IPS-20b (cell line): ENCODE measurements at regions not wholly inside any gene's neighbourhood (a gene's known extent, or its start where the extent isn't known, plus 50 kb on each side); places are given as distances from the start of the nearest gene placed in this dataset.
"Not testable (repeated sequence)": the region's sequence is repeated elsewhere in the genome, so short reads cannot be mapped to it uniquely, and the experiment has no call there.

Experiments used
- H3K27ac ChIP-seq: one replicate; pipeline ENCODE4 v1.5.1; 2013; ENCODE audit warnings: low read length
- H3K27me3 ChIP-seq: 2 replicates; pipeline ENCODE4 v1.6.1; 2013; ENCODE audit warnings: mild to moderate bottlenecking, low read length, inconsistent platforms; ENCODE audit not compliant: insufficient read depth
- H3K36me3 ChIP-seq: 2 replicates; pipeline ENCODE4 v1.6.1; 2013; ENCODE audit warnings: low read depth, mild to moderate bottlenecking, inconsistent platforms, low read length, moderate library complexity; ENCODE audit not compliant: insufficient read depth
- H3K4me1 ChIP-seq: 2 replicates; pipeline ENCODE4 v1.6.1; 2013; ENCODE audit warnings: mild to moderate bottlenecking, control low read depth, inconsistent platforms, low read length, moderate library complexity; ENCODE audit not compliant: insufficient read depth
- H3K4me3 ChIP-seq: 2 replicates; pipeline ENCODE4 v1.5.1; 2013; ENCODE audit warnings: mild to moderate bottlenecking, low read length, inconsistent platforms
- H3K9ac ChIP-seq: 2 replicates; pipeline ENCODE4 v1.6.1; 2013; ENCODE audit warnings: low read depth, mild to moderate bottlenecking, inconsistent platforms, low read length, moderate library complexity
- H3K9me3 ChIP-seq: 2 replicates; pipeline ENCODE4 v1.6.1; 2013; ENCODE audit warnings: mild to moderate bottlenecking, low read depth, low read length, inconsistent platforms; ENCODE audit not compliant: insufficient read depth

- Histone ChIP-seq H3K9ac (no peak overlapping the region), H3K27me3 (no peaks in the 10 kb centered on the region), H3K36me3 (no peaks in the 10 kb centered on the region), H3K27ac (no peak overlapping the region), H3K4me1 (no peaks in the 10 kb centered on the region), H3K4me3 (no peak overlapping the region), H3K9me3 (no peaks in the 10 kb centered on the region)
Measured at GRCh38 chr2:161068670-161069069, 91.6 kb upstream of the TANK start.

DNA sequence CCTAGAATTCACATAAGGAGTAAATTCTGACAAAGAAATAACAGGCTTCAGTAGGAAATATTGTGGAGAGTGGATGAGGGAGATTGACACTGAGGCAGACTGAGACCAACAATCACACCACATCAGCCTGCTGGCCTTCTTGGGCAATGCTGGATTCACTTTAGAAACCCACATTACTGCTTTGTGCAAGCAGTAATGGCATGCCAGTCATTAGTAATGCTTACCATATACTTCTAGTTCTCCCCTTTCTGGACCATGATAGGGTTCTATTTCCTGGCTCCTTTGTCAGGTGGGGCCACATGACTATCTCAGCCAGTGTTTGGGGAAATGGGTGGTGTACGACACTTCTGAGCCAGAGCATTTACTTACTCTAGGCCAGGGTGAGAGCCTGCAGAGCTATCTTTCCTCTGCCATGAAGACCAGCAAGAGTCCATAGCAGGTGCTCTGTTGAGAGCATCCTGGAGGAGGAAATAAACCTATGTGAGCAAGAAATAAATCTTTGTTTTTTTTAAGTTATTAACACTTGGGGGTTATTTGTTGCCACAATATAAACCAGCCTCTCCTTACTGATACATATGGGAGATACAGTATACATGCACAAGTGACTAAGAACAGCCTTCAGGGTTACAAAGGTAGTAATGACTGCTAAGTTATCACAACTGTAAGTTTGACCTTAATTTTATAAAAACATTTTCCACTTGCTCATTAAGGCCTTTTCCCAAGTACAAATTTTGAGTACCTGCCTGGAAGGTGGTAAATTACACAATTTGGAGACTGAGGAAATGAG, 89.3 kb upstream of the TANK start:
- H3K27ac ChIP-seq, result no peak overlapping the region
- H3K27me3 ChIP-seq, result no peaks in the 10 kb centered on the region
- H3K9ac ChIP-seq, result no peak overlapping the region
- H3K4me3 ChIP-seq, result no peak overlapping the region
- no peaks in the 10 kb centered on the region; the same call in 1 of the 2 replicates for H3K4me1 ChIP-seq
- no peaks in the 10 kb centered on the region for H3K9me3 ChIP-seq
- no peaks in the 10 kb centered on the region for H3K36me3 ChIP-seq

DNA sequence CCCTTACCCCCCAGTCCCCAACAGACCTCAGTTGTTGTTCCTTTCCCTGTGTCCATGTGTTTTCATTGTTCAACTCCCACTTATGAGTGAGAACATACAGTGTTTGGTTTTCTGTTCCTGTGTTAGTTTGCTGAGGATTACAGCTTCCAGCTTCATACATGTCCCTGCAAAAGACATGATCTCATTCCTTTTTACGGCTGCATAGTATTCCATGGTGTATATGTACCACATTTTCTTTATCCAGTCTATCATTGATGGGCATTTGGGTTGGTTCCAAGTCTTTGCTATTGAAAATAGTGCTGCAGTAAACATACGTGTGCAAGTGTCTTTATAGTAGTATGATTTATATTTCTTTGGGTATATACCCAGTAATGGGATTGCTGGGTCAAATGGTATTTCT, 87.8 kb upstream of the TANK start:
- H3K36me3 ChIP-seq, H3K4me1 ChIP-seq, H3K27ac ChIP-seq, H3K9ac ChIP-seq, H3K9me3 ChIP-seq, H3K27me3 ChIP-seq, H3K4me3 ChIP-seq: not testable (repeated sequence)

DNA sequence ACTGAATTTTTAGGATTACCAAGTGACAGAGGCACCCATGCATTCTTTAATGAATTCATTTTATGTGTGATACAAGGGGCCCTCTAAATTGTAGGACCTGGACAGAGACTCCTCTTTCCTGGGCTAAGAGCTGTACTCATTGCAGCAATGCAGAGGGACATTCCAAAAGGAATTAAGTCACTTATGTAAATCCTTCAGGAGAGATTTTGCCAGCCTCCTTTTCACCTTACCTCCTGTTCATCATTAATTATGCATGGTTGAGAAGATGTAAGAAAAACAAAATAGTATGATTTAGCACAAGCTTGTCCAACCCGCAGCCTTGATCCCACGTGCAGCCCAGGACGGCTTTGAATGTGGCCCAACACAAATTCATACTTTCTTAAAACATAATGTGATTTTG, 84.5 kb upstream of the TANK start:
- no peaks in the 10 kb centered on the region for H3K9me3 ChIP-seq
- no peaks in the 10 kb centered on the region for H3K36me3 ChIP-seq
- no peak overlapping the region for H3K27ac ChIP-seq
- no peaks in the 10 kb centered on the region for H3K27me3 ChIP-seq
- no peak overlapping the region for H3K4me3 ChIP-seq
- no peak overlapping the region for H3K9ac ChIP-seq
- peaks cover 9% of the 10 kb centered on the region for H3K4me1 ChIP-seq

DNA sequence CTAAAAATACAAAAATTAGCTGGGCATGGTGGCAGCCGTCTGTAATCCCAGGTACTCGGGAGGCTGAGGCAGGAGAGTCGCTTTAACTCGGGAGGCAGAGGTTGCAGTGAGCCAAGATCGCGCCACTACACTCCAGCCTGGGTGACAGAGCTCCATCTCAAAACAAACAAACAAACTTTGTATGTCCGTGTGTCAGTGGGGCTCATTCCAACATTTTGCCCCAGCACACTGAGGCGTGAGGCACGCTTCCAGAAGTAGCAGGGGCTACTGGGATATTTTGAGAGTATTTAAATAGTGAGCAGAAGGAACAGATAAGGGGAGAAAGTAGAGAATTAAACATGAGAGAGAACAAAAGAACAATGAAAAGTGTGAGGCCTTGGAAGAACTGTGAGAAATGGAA, 83.3 kb upstream of the TANK start:
- Histone ChIP-seq H3K27ac (no peak overlapping the region), H3K36me3 (no peaks in the 10 kb centered on the region), H3K27me3 (no peaks in the 10 kb centered on the region), H3K4me1 (peaks cover 9% of the 10 kb centered on the region), H3K9me3 (no peaks in the 10 kb centered on the region), H3K9ac (no peak overlapping the region), H3K4me3 (no peak overlapping the region)

GRCh38 chr2:161077367-161078210, 82.6 kb upstream of the TANK start:
- H3K27ac ChIP-seq, result no peak overlapping the region
- H3K27me3 ChIP-seq, result no peaks in the 10 kb centered on the region
- peaks cover 9% of the 10 kb centered on the region for H3K4me1 ChIP-seq
- no peaks in the 10 kb centered on the region for H3K9me3 ChIP-seq
- no peak overlapping the region for H3K4me3 ChIP-seq
- no peak overlapping the region for H3K9ac ChIP-seq
- H3K36me3 ChIP-seq, result no peaks in the 10 kb centered on the region

- no peaks in the 10 kb centered on the region for H3K36me3 ChIP-seq
- H3K4me3 ChIP-seq, result no peak overlapping the region
- no peaks in the 10 kb centered on the region for H3K27me3 ChIP-seq
- no peak overlapping the region for H3K27ac ChIP-seq
- no peaks in the 10 kb centered on the region for H3K9me3 ChIP-seq
- H3K4me1 ChIP-seq, result peaks cover 9% of the 10 kb centered on the region
- no peak overlapping the region for H3K9ac ChIP-seq
Measured at GRCh38 chr2:161078211-161078539, 82.1 kb upstream of the TANK start.

GRCh38 chr2:161085149-161085548, 75.1 kb upstream of the TANK start:
- H3K27me3 ChIP-seq, result no peaks in the 10 kb centered on the region
- no peak overlapping the region for H3K4me3 ChIP-seq
- H3K27ac ChIP-seq, result no peak overlapping the region
- H3K4me1 ChIP-seq, result no peaks in the 10 kb centered on the region
- no peaks in the 10 kb centered on the region for H3K9me3 ChIP-seq
- no peaks in the 10 kb centered on the region for H3K36me3 ChIP-seq
- H3K9ac ChIP-seq, result no peak overlapping the region

- H3K27ac ChIP-seq, result no peak overlapping the region
- no peaks in the 10 kb centered on the region for H3K9me3 ChIP-seq
- no peaks in the 10 kb centered on the region for H3K27me3 ChIP-seq
- H3K4me1 ChIP-seq, result no peaks in the 10 kb centered on the region
- no peaks in the 10 kb centered on the region for H3K36me3 ChIP-seq
- no peak overlapping the region for H3K4me3 ChIP-seq
- no peak overlapping the region for H3K9ac ChIP-seq
Measured at GRCh38 chr2:161088658-161089350, 71.4 kb upstream of the TANK start.

- Histone ChIP-seq H3K4me1 (no peaks in the 10 kb centered on the region), H3K4me3 (no peak overlapping the region), H3K27ac (no peak overlapping the region), H3K9me3 (no peaks in the 10 kb centered on the region), H3K36me3 (no peaks in the 10 kb centered on the region), H3K9ac (no peak overlapping the region), H3K27me3 (no peaks in the 10 kb centered on the region)
Measured at GRCh38 chr2:161090411-161090810, 69.8 kb upstream of the TANK start.

GRCh38 chr2:161095314-161095713, 64.9 kb upstream of the TANK start:
- no peaks in the 10 kb centered on the region for H3K9me3 ChIP-seq
- peaks cover 3% of the 10 kb centered on the region; the same call in 1 of the 2 replicates for H3K4me1 ChIP-seq
- no peaks in the 10 kb centered on the region for H3K36me3 ChIP-seq
- H3K9ac ChIP-seq, result no peak overlapping the region
- H3K27ac ChIP-seq, result no peak overlapping the region
- no peaks in the 10 kb centered on the region for H3K27me3 ChIP-seq
- H3K4me3 ChIP-seq, result no peak overlapping the region
